ENCODE measurements at regions not wholly inside any gene's neighbourhood (a gene's known extent, or its start where the extent isn't known, plus 50 kb on each side); places are given as distances from the start of the nearest gene placed in this dataset.
"Not testable (repeated sequence)": the region's sequence is repeated elsewhere in the genome, so short reads cannot be mapped to it uniquely, and the experiment has no call there.

GRCh38 chr12:105444653-105445102, 114.2 kb downstream of the C12orf75 start:
- TF ChIP-seq CTCF (IDR thresholded peaks at IDR 0.05; ENCODE audit: low read depth, low read length, missing control alignments), result no peak
- no peak overlapping the region for H3K4me3 ChIP-seq (replicated peaks; ENCODE audit: low read depth, low read length)
- no peak for DNase-seq (ENCODE audit: extremely low read depth, low read depth)

GRCh38 chr12:105445249-105445648, 114.8 kb downstream of the C12orf75 start:
- TF ChIP-seq CTCF (IDR thresholded peaks at IDR 0.05; ENCODE audit: low read depth, low read length, missing control alignments), result no peak
- no peak overlapping the region for H3K4me3 ChIP-seq (replicated peaks; ENCODE audit: low read depth, low read length)
- DNase-seq (ENCODE audit: extremely low read depth, low read depth), result no peak

GRCh38 chr12:105445649-105446048, 115.2 kb downstream of the C12orf75 start:
- no peak for TF ChIP-seq CTCF (IDR thresholded peaks at IDR 0.05; ENCODE audit: low read depth, low read length, missing control alignments)
- no peak for DNase-seq (ENCODE audit: extremely low read depth, low read depth)
- H3K4me3 ChIP-seq (replicated peaks; ENCODE audit: low read depth, low read length), result no peak overlapping the region

GRCh38 chr12:105446460-105446859, 116.0 kb downstream of the C12orf75 start:
- not testable (repeated sequence) for DNase-seq (ENCODE audit: extremely low read depth, low read depth)

GRCh38 chr12:105449431-105449830, 118.9 kb downstream of the C12orf75 start:
- DNase-seq (ENCODE audit: extremely low read depth, low read depth), result no peak
- TF ChIP-seq CTCF (IDR thresholded peaks at IDR 0.05; ENCODE audit: low read depth, low read length, missing control alignments), result no peak
- no peak overlapping the region for H3K4me3 ChIP-seq (replicated peaks; ENCODE audit: low read depth, low read length)

More at GRCh38 chr12:105446460-105446859, 116.0 kb downstream of the C12orf75 start:
- not testable (repeated sequence) for H3K4me3 ChIP-seq (replicated peaks; ENCODE audit: low read depth, low read length)

GRCh38 chr12:105451211-105451610, 120.7 kb downstream of the C12orf75 start:
- no peak overlapping the region for H3K4me3 ChIP-seq (replicated peaks; ENCODE audit: low read depth, low read length)
- no peak for DNase-seq (ENCODE audit: extremely low read depth, low read depth)
- no peak for TF ChIP-seq CTCF (IDR thresholded peaks at IDR 0.05; ENCODE audit: low read depth, low read length, missing control alignments)

GRCh38 chr12:105451798-105452197, 121.3 kb downstream of the C12orf75 start:
- TF ChIP-seq CTCF (IDR thresholded peaks at IDR 0.05; ENCODE audit: low read depth, low read length, missing control alignments), result no peak
- H3K4me3 ChIP-seq (replicated peaks; ENCODE audit: low read depth, low read length), result no peak overlapping the region
- no peak for DNase-seq (ENCODE audit: extremely low read depth, low read depth)
